ENCODE measurements at regions not wholly inside any gene's neighbourhood (a gene's known extent, or its start where the extent isn't known, plus 50 kb on each side); places are given as distances from the start of the nearest gene placed in this dataset.

- DNase-seq, result no peak
Measured at GRCh38 chr5:68759593-68759992, 334.2 kb upstream of the SLC30A5 start.

GRCh38 chr5:68762201-68762600 is 331.6 kb upstream of the SLC30A5 start:
- no peak for DNase-seq

DNA sequence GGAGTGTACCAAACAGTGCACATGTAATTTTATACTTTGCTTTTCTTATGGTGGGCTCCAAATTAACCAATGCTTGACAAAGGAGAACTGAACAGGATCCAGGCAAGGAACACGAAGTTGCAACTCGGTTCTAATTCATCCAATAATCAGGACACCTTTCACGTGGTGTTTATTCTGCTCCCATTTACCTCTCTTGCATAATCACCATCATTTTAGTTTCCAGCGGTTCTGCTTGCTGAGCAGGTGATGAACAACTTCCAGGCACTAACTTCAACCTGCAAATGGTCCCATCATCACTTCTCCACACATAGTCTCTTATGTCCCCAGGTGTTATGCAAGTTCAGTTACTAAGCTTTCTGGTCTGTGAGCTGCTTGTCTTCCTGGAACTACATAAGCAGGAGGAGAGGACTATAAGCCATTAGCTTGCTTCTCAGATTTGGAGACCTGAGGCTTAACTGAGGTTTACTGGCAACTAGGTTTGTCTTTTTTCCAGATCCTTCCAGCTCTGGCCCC is 326.8 kb upstream of the SLC30A5 start:
- no peak for DNase-seq

GRCh38 chr5:68770551-68770950 is 323.3 kb upstream of the SLC30A5 start:
- no peak for DNase-seq

GRCh38 chr5:68771221-68771620 is 322.6 kb upstream of the SLC30A5 start:
- no peak for DNase-seq

DNA sequence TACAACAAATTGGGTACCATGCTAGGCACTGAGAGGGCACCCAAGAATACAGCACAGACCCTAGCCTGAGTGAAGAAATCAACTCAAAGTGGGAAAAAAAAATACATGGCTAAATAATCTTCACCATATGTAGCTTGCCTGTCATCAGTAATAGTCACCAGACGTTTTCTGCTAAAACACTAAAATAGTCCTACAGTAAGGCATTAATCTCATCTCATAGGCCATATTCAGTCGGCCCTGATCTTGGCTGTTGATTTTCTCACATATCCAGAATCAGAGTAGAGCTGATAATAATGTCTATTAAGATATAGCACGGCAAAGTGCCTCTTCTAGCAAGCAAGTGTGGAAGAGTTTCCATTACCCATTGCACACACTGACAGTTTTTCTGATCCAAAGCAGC is 322.1 kb upstream of the SLC30A5 start:
- no peak for DNase-seq

- DNase-seq, result no peak
Measured at GRCh38 chr5:68776381-68776780, 317.4 kb upstream of the SLC30A5 start.

DNA sequence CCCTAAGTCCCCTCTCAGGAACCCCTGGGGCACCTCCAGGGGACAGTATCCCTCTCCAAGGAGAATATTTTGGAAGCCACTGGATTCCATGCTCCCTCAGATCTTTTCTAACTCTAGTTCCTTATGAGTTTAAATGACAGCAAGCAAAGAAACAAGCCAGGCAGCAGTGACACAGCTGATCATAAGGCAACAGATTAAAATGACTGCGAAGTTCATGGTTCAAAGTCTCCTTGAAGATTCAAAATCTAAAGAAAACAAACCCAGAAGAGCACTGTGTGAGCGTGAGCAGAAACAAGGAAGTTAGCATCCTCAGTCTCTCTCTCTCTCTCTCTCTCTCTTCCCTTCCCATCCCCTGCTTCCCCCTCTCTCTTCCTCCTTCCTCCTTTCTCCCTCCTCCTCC is 316.7 kb upstream of the SLC30A5 start:
- no peak for DNase-seq

- DNase-seq, result no peak
Measured at GRCh38 chr5:68778484-68778883, 315.3 kb upstream of the SLC30A5 start.

DNA sequence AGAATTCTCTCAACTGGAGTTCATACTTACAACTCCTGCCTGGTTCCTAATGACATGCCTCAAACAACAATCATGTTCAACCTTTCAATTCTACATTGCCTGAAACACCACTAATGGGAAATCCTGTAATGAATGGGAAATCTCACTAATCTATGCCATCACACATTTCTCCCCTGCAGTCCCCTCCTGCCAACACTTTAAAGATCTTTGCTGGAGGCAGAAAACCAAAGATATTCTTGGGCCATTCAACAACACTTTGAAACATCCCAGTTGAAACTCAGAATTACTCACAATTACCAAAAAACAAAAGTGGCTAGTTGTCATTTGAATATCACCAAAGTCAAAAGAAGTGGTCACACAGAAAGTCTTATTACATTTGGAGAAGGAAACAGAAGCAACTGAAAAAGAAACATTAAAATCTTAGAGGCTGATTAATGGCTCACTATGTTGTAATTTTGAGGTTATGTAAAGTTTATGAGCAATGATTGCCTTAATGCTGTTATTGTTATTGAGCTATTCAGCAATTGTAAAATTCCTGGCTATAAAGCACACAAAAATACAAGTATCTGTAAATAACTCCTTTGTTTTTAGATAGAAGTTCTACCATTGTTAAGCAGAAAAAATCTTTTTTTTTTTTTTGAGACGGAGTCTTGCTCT is 313.4 kb upstream of the SLC30A5 start:
- peak; percentile 18 for DNase-seq

DNA sequence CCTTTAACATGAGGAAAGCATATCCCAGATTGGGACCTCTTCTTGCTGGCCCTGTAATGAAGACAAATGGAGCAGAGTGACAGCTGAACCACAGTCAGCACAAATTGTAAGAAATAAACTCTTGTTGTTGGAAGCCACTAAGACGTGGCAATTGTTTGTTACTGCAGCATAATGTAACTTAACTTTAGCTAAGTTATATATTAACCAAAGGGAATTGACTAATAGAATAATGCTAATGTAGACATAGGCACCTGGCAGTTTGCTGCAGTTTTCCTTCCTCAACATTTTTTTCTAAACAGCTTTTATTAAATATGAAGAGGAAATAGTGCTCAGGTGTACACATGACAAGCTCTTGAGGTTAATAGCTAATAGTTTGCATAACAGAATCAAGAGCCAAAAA is 300.7 kb upstream of the SLC30A5 start:
- no peak for DNase-seq

DNA sequence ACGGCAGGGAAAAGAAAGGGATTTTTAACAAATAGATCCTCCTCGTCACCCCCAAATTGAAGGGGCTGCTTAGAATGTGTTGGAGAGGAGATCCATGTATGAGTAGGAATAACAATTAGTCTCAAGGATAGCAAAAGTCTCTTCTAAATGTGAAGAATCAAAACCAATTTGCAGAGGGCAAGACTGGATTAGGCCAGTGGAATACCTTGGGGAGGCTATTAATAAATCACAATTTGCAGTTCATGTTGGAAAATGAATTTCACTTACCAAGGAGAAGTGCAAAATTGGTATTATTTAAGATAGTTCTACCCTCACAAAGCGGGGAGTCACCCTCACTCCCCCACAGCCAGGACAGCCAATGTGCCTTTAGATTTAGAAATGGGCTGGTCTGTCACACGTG is 299.8 kb upstream of the SLC30A5 start:
- no peak for DNase-seq

GRCh38 chr5:68795190-68795589 is 298.6 kb upstream of the SLC30A5 start:
- no peak for DNase-seq

- DNase-seq, result peak; percentile 84
Measured at GRCh38 chr5:68798877-68799843, 294.7 kb upstream of the SLC30A5 start.

DNA sequence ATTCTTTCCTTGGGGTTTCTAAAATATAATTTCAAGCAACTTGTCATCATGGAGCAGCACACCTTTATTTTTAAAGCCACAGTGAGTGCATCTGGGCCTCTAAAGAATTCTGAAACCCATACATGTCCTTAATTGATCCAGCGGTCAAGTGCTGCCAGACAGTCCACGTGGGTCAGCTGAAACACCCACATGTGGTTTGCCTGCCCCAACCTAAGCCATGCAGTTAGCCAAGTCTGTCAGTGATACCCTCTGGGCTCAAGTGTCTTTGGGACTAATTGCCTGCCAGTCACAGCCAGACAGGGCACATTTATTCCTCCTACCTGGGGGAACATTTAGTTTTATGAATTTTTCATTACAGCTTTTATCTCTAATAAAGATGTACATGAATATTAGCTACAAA is 291.4 kb upstream of the SLC30A5 start:
- no peak for DNase-seq

GRCh38 chr5:68803881-68804319 is 289.9 kb upstream of the SLC30A5 start:
- no peak for DNase-seq

GRCh38 chr5:68804343-68804742 is 289.5 kb upstream of the SLC30A5 start:
- DNase-seq, result no peak

DNA sequence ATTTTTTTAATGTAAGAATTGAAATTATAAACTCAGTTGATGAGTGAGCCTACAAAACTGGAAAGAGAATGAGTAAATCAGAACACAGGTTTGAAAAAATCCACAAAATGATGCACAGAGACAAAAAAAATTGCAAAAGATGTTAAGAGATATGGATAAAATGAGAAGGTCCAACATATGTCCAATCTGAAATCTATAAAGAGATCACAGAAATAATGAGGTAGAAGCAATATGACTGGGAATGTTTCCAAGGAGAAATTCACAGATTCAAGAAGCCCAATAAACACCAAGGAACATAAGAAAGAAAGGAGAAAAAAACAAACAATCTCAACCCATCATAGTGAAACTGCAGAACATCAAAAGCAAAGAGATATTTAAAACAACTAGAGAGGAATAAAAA is 288.4 kb upstream of the SLC30A5 start:
- DNase-seq, result no peak

DNA sequence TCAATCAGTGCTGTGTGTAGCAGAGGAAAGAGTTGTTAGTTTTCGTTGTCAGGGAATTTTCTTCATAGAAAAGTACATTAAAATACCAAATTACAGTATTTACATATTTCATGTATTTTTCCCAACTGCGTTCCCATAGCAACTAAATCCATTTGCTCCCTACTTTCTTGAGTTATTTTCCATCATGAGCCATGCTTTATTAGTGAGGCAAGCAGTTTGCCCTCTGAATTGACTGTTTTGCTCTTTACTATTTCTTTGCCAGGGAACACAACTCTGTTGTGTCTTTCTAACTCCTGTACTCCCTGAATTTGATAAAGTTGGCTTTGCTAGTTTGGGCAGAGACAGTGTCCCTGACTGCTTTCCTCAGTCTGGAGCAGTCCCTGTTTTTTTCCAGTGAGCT is 276.2 kb upstream of the SLC30A5 start:
- no peak for DNase-seq

DNA sequence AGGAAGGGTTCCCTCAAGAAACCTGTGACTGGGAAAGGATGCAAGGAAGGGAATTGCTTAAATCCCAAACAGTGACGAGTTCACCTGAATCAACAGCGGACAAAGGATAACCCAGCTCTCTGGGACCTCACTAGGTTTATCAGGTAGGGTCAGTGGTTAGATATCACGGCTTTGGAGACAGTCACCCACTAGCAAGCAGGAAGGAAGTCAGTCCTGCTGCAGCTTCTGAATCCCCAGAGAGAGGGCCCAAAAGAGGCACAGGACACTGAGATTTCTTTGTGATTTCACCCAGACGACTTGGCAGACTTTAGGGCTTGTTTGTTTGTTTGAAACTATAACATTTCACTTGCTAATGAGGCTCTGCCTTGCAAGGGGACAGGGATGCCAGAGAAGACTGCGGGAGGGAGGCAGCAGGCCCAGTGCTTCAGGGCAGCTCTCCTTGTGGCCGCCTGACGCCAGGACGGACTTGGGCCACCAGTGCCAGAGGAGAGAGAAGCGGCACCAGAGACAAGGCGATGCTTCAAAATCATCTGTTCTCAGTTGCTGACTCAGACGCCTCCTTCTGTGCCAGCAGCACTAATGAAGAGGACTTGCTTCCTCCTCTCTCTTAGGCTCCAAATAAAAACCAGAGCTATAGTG is 275.6 kb upstream of the SLC30A5 start:
- peak; percentile 10 for DNase-seq

DNA sequence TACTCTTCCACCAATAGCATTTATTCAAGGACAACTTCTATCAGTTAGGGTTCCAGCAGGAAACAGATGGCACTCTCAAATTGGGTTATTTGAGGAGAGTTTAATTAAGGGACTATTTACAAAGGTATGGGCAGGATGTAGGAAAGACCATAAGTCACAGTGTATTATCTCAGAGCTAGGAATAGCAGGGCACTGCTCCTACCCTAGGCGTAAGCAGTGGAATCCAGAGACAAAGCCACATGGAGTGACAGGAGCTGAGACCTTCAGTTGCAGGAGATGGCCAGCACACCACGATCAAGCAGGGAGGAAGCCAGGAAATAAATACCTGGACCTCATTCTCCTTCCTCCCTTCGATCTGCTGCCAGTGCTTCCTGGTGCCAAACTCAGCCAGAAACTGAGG is 274.9 kb upstream of the SLC30A5 start:
- no peak for DNase-seq

DNA sequence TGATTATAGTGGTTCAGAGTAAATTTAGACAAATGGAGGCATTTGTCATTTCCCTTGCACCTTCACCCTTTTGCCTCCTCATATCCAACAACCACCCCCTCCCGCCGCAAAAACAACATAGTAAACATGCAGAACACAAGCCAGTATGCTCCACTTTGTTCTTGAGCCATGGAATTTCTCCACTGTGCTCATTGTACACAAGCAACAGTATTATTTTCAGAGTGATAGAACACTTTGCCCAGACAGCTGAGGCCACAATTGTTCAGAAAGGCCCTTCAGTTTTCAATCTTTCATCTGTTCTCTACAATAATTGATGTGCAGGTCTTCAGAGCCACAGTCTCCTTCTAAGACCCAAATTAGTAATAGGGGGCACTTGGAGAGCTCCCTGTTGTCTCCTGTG is 272.8 kb upstream of the SLC30A5 start:
- DNase-seq, result no peak

GRCh38 chr5:68822796-68823195 is 271.0 kb upstream of the SLC30A5 start:
- peak; percentile 59 for DNase-seq

DNA sequence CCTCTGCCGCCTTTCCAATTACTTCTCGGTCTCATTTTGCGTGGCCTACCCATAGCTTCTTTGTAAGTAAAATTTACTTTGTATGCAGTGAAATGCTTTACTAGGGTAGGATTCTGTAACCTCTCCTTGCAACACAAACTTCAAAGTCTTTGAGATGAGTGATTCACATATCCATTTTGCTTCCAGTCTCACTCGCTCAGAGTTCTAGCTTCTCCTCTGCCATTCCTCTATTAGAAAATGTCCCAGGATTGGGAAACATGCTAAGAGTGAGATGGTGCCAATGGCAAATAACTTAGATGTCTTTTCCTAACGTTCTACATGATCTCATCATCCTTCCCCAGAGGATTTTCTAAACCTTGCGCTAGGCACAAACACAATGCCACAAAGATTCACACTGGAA is 270.5 kb upstream of the SLC30A5 start:
- peak; percentile 15 for DNase-seq
